Osteoblast (primary cell): ENCODE measurements at regions not wholly inside any gene's neighbourhood (a gene's known extent, or its start where the extent isn't known, plus 50 kb on each side); places are given as distances from the start of the nearest gene placed in this dataset.

Experiments
- DNase-seq: peaks from one replicate; pipeline ENCODE4 v3.0.0; 2011; ENCODE audit warnings: low spot score, mixed read lengths; ENCODE audit not compliant: insufficient read length; ENCODE audit errors: missing footprints
- H2AFZ ChIP-seq: 2 replicates; pipeline ENCODE4 v1.6.0; 2011; ENCODE audit warnings: mild to moderate bottlenecking, low read length
- H3K27ac ChIP-seq: 2 replicates; pipeline ENCODE4 v1.5.1; 2011; ENCODE audit warnings: mild to moderate bottlenecking, low read depth, low read length, moderate library complexity
- H3K27me3 ChIP-seq: 2 replicates; pipeline ENCODE4 v1.6.0; 2012; ENCODE audit warnings: mild to moderate bottlenecking, control low read depth, inconsistent platforms, low read length, moderate library complexity; ENCODE audit not compliant: insufficient read depth
- H3K36me3 ChIP-seq: 2 replicates; pipeline ENCODE4 v1.5.1; 2011; ENCODE audit warnings: mild to moderate bottlenecking, low read length, control low read depth, moderate library complexity; ENCODE audit not compliant: insufficient read depth
- H3K4me1 ChIP-seq: 2 replicates; pipeline ENCODE4 v1.5.1; 2011; ENCODE audit warnings: mild to moderate bottlenecking, low read length, control low read depth, moderate library complexity; ENCODE audit not compliant: insufficient read depth
- H3K4me2 ChIP-seq: 2 replicates; pipeline ENCODE4 v1.6.0; 2011; ENCODE audit warnings: mild to moderate bottlenecking, low read length; ENCODE audit not compliant: insufficient read depth
- H3K4me3 ChIP-seq: fragments of 200-600 bp; sonication (generic); 3 replicates; pipeline ENCODE4 v1.5.1; 2012; ENCODE audit warnings: mild to moderate bottlenecking, low read length, inconsistent platforms; ENCODE audit not compliant: insufficient read depth
- H3K79me2 ChIP-seq: 2 replicates; pipeline ENCODE4 v1.6.0; 2012; ENCODE audit warnings: mild to moderate bottlenecking, low read length, control low read depth, inconsistent platforms; ENCODE audit not compliant: insufficient read depth
- H3K9me3 ChIP-seq: 2 replicates; pipeline ENCODE4 v1.5.1; 2011; ENCODE audit warnings: low read depth, low read length, control low read depth
- H4K20me1 ChIP-seq: 2 replicates; pipeline ENCODE4 v1.6.0; 2012; ENCODE audit warnings: mild to moderate bottlenecking, low read length, control low read depth; ENCODE audit not compliant: insufficient read depth
- TF ChIP-seq, protein P1 (sequence below): IDR thresholded peaks from 2 replicates; pipeline ENCODE4 v1.5.1; 2011; ENCODE audit warnings: mild to moderate bottlenecking, low read depth, low read length, moderate library complexity; ENCODE audit errors: extremely low read depth

GRCh38 chr11:29373725-29374124 is 643.1 kb downstream of the KCNA4 start:
- Histone ChIP-seq H3K27ac (no peak overlapping the region), H3K27me3 (no peaks in the 10 kb centered on the region), H3K36me3 (no peaks in the 10 kb centered on the region), H3K4me3 (no peak overlapping the region), H3K4me2 (no peak overlapping the region), H3K79me2 (no peaks in the 10 kb centered on the region), H3K9me3 (no peaks in the 10 kb centered on the region), H2AFZ (no peak overlapping the region), H4K20me1 (no peaks in the 10 kb centered on the region), H3K4me1 (no peaks in the 10 kb centered on the region)
- TF ChIP-seq, protein P1, sequence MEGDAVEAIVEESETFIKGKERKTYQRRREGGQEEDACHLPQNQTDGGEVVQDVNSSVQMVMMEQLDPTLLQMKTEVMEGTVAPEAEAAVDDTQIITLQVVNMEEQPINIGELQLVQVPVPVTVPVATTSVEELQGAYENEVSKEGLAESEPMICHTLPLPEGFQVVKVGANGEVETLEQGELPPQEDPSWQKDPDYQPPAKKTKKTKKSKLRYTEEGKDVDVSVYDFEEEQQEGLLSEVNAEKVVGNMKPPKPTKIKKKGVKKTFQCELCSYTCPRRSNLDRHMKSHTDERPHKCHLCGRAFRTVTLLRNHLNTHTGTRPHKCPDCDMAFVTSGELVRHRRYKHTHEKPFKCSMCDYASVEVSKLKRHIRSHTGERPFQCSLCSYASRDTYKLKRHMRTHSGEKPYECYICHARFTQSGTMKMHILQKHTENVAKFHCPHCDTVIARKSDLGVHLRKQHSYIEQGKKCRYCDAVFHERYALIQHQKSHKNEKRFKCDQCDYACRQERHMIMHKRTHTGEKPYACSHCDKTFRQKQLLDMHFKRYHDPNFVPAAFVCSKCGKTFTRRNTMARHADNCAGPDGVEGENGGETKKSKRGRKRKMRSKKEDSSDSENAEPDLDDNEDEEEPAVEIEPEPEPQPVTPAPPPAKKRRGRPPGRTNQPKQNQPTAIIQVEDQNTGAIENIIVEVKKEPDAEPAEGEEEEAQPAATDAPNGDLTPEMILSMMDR, result no peak
- no peak for DNase-seq

GRCh38 chr11:29368126-29368525 is 648.7 kb downstream of the KCNA4 start:
- Histone ChIP-seq H3K4me3 (no peak overlapping the region), H2AFZ (no peak overlapping the region), H3K27ac (no peak overlapping the region), H3K36me3 (no peaks in the 10 kb centered on the region), H3K79me2 (no peaks in the 10 kb centered on the region), H4K20me1 (no peaks in the 10 kb centered on the region), H3K4me1 (no peaks in the 10 kb centered on the region), H3K9me3 (no peaks in the 10 kb centered on the region), H3K27me3 (no peaks in the 10 kb centered on the region), H3K4me2 (no peak overlapping the region)
- no peak for DNase-seq
- TF ChIP-seq, protein P1, result no peak

DNA sequence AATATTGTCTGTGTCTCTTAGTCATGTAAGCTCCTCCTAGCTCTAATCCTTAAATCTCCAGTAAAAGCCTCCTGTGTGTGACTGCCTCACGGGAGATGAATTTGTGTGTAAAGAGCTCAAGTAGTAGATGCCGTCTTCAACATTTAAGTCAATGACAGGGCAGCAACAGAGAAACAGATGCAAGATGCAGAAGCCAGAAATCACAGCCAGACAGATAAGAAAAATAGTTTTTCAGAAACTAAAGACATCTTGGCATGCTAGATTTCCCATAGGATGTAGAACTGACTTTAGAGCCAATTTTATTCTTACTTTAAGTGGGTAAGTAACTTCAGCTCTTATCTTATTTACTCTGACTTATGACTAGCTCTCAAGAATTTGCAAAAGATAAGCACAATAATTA is 652.8 kb downstream of the KCNA4 start:
- H3K27ac ChIP-seq, result no peak overlapping the region
- H3K4me3 ChIP-seq, result no peak overlapping the region
- H3K79me2 ChIP-seq, result no peaks in the 10 kb centered on the region
- no peaks in the 10 kb centered on the region for H3K9me3 ChIP-seq
- H3K4me2 ChIP-seq, result no peak overlapping the region
- TF ChIP-seq, protein P1, result no peak
- H2AFZ ChIP-seq, result no peak overlapping the region
- no peaks in the 10 kb centered on the region for H3K27me3 ChIP-seq
- no peaks in the 10 kb centered on the region for H3K36me3 ChIP-seq
- no peak for DNase-seq
- no peaks in the 10 kb centered on the region for H4K20me1 ChIP-seq
- no peaks in the 10 kb centered on the region for H3K4me1 ChIP-seq

- TF ChIP-seq, protein P1, result no peak
Measured at GRCh38 chr11:29361369-29361768, 655.5 kb downstream of the KCNA4 start.

More at GRCh38 chr11:29361369-29361768, 655.5 kb downstream of the KCNA4 start:
- no peaks in the 10 kb centered on the region for H3K4me1 ChIP-seq
- H3K36me3 ChIP-seq, result no peaks in the 10 kb centered on the region
- H3K4me3 ChIP-seq, result no peak overlapping the region
- no peaks in the 10 kb centered on the region for H3K27me3 ChIP-seq
- H4K20me1 ChIP-seq, result no peaks in the 10 kb centered on the region
- no peaks in the 10 kb centered on the region for H3K9me3 ChIP-seq
- no peak for DNase-seq
- no peaks in the 10 kb centered on the region for H3K79me2 ChIP-seq
- H3K27ac ChIP-seq, result no peak overlapping the region
- H3K4me2 ChIP-seq, result no peak overlapping the region
- H2AFZ ChIP-seq, result no peak overlapping the region
